ENCODE measurements at regions not wholly inside any gene's neighbourhood (a gene's known extent, or its start where the extent isn't known, plus 50 kb on each side); places are given as distances from the start of the nearest gene placed in this dataset.

GRCh38 chr3:162984746-162985145, 1488.1 kb downstream of the OTOL1 start:
- no peak for TF ChIP-seq CTCF (IDR thresholded peaks at IDR 0.05 in 2 of 3, conservative IDR thresholded peaks at IDR 0.05 in 1 of 3; ENCODE audit: borderline replicate concordance in 1 of 3, insufficient read depth in 1 of 3, low read depth in 2 of 3, low read length in 2 of 3)
- TF ChIP-seq SIN3A (IDR thresholded peaks at IDR 0.05; ENCODE audit: low read depth), result no peak
- TF ChIP-seq TCF7L2 (IDR thresholded peaks at IDR 0.05; ENCODE audit: borderline replicate concordance, extremely low read depth, insufficient read depth, insufficient read length), result no peak

All from HCT116 (cell line).